Left cardiac atrium (tissue), 4 donors: ENCODE measurements at regions not wholly inside any gene's neighbourhood (a gene's known extent, or its start where the extent isn't known, plus 50 kb on each side); places are given as distances from the start of the nearest gene placed in this dataset.
A peak's percentile ranks its signal among the peaks of the same experiment; 100 is the strongest.
"Not testable (repeated sequence)": the region's sequence is repeated elsewhere in the genome, so short reads cannot be mapped to it uniquely, and the experiment has no call there.

Experiments used
- ATAC-seq, 2 donors: fragments of 200-7000 bp; cut with Tn5 transposase; one replicate each; pipeline ENCODE4 v1.9.1; 2020; ENCODE audit warnings: mild to moderate bottlenecking in 2 of 2, moderate library complexity in 2 of 2
- DNase-seq: peaks from one replicate; pipeline ENCODE4 v3.0.0-alpha.2; 2020
- intact Hi-C, 2 donors: fragments of 100-400 bp; cut with DNase I; formaldehyde crosslinking; loops; one replicate each; pipeline versions ENCODE4 v1.14.1 to v1.15.1; 2022 to 2023
- donor health status: DM: no; HTN: yes; CAD: no.
- donor health status: DM: no; HTN: yes; CAD: no; lungs with severe emphysema.
- donor health status: DM: yes; HTN: yes; CAD: no.
- donor health status: Dilated cardiomyopathy.

- DNase-seq (no peak), ATAC-seq (no peak)
- intact Hi-C loops: no loop called here
Observed at GRCh38 chr3:115369021-115369420, 221.9 kb upstream of the ZBTB20 start.

DNA sequence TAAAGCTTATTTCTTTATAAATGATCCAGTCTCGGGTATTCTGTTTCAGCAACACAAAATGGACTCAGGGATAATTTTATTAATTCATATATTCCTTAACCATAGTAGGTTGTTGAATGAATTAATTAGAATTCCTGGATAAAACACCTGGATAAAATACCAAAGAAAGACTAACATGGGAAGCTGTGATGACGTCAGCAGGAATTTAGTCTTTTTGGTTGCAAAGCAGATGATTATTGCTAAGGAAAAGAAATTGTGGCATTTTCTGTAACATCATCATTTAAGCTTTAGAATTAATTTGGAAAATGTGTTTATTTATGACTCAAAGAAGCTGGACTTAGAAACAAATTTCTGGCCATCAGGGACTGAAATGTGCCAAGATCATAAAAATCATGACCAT, 228.3 kb upstream of the ZBTB20 start:
- ATAC-seq (no peak), DNase-seq (no peak)
- intact Hi-C loops: no loop called here

GRCh38 chr3:115380883-115381572, 233.9 kb upstream of the ZBTB20 start:
- DNase-seq: no peak
- ATAC-seq: peak; percentile 57 to 74
- intact Hi-C loops: no loop called here

GRCh38 chr3:115381573-115381912, 234.5 kb upstream of the ZBTB20 start:
- ATAC-seq (peak; percentile 97 to 98), DNase-seq (peak; percentile 76)
- intact Hi-C loops: no loop called here

DNA sequence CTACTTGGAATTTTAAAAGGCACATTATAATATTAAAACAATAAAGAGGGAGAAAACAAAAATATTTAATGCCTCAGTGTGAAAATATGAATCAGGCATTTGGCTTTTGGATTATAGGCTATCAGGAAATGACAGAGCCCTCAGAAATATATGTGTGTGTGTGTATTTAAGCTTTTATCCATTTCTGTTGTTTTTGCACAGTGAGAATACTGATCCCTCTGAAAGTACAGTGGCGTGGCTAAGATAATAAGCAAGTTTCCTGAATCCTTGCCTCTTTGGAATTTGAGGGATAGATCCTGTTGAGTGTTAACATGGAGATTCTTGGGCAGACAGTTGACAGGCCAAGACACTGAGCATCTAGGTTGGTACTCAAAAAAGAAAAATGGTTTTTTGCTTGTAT, 234.8 kb upstream of the ZBTB20 start:
- ATAC-seq: peak in 1 of 2 donors; percentile 20
- intact Hi-C loops: no loop called here
- no peak for DNase-seq

DNA sequence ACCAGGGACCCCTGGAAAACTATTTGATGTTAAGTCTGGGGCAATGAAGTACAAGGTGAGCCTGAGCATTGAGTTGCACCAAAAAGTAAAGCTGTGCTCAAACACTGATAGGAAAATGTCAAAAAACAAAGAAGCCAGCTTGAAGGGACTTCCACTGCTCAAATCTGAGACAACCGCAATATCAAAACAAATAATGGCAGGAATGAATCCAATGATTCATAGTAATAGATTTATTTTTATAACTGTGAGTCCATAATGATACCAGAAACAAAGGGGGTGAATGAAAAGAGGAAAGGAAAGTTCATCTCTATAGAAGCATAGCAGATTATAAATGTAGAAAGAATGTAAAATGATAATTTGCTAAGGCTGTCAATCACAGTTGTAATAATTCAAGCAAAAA, 237.3 kb upstream of the ZBTB20 start:
- no peak for DNase-seq
- ATAC-seq: no peak
- intact Hi-C loops: no loop called here

- DNase-seq (no peak), ATAC-seq (no peak)
- intact Hi-C loops: no loop called here
Observed at GRCh38 chr3:115385774-115386730, 237.3 kb upstream of the GAP43 start.

DNA sequence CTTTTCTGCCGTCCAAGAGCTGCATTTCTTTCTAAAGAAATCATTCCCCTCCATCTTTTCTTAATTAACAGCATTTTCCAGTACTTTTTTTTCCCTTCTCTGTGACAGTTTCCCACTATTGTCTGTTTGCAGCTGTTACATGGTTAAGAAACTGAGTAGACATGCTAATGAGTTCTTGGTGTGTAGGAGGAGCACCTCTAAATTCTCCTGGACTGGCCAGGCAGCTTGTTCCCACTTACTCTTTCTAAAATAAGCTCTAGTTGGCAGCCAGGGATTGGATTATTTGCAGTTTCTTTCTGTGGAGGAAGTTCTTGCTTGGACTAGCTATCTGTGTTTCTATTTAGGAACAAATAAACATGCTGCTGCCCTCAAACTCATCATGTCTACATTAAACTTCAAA, 235.1 kb upstream of the GAP43 start:
- intact Hi-C loops: no loop called here
- DNase-seq (no peak), ATAC-seq (peak; percentile 77 to 88)

DNA sequence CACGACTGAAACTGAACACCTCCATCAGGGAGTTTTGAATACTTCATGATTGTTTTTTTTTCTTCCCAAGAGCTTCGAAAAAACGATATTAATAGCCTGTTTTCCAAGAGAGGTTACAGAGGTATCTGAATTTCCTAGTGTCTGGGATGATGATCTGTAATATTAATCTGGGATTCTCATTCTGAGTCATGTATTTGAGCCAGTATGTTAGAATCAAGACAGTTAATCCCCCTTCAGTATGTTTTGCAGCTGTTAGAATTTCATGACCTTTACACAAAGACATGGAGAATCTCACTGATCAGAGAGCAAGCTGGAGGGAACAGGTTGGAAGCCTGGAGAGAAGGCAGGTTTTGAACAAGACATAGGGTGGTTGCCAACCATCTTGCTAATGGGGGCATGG, 234.5 kb upstream of the GAP43 start:
- ATAC-seq: peak in 1 of 2 donors; percentile 62
- intact Hi-C loops: no loop called here
- DNase-seq: no peak

- intact Hi-C loops: no loop called here
- ATAC-seq (no peak), DNase-seq (no peak)
Observed at GRCh38 chr3:115396801-115397200, 226.5 kb upstream of the GAP43 start.

GRCh38 chr3:115397433-115397832, 225.9 kb upstream of the GAP43 start:
- no peak for ATAC-seq
- no peak for DNase-seq
- intact Hi-C loops: no loop called here

GRCh38 chr3:115398506-115398905, 224.8 kb upstream of the GAP43 start:
- no peak for ATAC-seq
- no peak for DNase-seq
- intact Hi-C loops: no loop called here

- intact Hi-C loops: no loop called here
- DNase-seq (no peak), ATAC-seq (no peak)
Observed at GRCh38 chr3:115399750-115400149, 223.6 kb upstream of the GAP43 start.

DNA sequence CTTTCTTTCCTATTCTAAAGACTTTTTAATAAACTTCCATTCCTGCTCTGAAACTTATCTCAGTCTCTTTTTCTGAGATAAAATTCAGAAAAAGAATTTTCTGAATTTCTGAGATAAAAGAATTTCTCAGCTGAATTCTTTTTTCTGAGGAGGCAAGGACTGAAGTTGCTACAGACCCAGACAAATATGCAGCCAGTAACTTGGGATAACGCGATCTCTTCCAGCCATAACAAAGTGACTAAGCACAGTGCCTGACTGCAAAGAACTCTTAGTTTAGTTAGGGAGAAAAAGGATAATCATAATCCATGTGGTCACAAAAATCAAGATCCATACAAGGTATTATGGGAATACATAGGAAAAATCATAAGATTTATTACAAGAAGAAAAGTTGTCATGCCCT, 222.0 kb upstream of the GAP43 start:
- no peak for DNase-seq
- intact Hi-C loops: no loop called here
- peak; percentile 57 to 95 for ATAC-seq

DNA sequence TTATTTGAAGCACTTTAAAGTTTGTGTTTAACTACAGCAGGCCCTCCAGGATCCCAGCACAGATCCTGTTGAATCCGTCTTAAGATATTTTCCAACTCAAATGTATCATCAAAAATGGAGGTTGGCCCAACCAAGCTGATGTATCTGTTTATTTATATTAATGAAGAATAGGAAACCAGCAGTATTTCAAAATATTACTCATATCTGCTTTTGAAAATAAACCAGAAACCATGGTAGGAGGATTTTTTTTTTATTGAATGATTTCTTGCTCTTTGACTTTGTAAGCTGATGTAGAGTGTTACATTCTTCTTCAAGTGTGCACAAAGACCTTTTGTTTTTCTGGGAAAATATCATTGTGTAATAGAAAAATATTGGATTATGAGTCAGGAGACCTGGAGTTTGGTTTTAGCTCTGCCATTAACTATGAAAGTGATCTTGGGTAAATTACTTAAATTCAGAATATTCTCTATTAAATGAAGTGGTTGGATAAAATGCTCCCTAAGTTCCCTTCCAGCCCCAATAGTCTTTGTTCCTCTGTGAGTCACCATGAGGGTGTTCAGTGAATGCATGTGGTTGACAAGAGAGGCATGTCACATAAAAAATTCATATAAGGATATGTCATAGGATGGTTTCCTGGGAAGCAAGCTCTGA, 221.3 kb upstream of the GAP43 start:
- intact Hi-C loops: no loop called here
- DNase-seq (no peak), ATAC-seq (peak in 1 of 2 donors; percentile 70)

DNA sequence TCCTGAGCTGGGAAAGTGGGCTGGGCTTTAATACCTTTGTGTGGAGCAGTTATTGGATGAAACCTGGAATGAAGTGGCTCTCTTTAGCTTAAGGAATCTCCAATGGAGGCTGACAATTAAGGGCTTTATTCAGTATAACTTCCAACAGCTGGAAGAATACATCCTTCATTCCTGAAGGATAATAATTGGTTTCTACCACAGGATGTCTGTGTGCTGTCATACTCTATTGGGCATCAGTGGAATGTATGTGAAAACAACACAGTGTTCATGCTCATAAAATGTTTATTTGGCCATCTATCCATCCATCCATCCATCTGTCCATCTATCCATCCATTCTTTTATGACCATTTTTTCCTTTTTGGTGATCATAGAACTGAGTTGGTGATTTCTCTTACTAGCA, 220.7 kb upstream of the GAP43 start:
- DNase-seq: no peak
- no peak for ATAC-seq
- intact Hi-C loops: no loop called here

DNA sequence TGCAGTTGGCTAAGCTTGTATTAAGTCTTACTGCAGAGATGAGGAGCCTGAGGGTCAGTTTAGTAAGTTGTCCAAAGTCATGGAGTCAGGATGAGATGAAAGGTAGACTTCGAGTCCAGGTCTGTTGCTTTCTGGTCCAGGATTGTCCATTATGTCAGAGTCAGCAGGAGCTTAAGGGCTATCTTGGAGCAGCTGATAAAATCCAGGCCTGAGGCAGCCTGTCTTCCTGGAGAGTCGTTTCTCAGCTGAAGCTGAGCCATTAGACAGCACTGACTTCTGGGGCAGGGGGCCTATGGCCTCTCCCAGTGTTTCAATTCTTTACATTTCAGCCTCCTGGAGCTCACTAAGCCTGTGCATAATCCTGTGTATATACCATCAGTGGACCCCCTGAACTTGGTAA, 219.5 kb upstream of the GAP43 start:
- ATAC-seq (no peak), DNase-seq (no peak)
- intact Hi-C loops: no loop called here

GRCh38 chr3:115409596-115409995, 213.7 kb upstream of the GAP43 start:
- intact Hi-C loops: no loop called here
- no peak for ATAC-seq
- DNase-seq: no peak

- intact Hi-C loops, DNase-seq: not testable (repeated sequence)
Observed at GRCh38 chr3:115414610-115415009, 208.7 kb upstream of the GAP43 start.

More at GRCh38 chr3:115414610-115415009, 208.7 kb upstream of the GAP43 start:
- ATAC-seq: not testable (repeated sequence)
